Right forelimb (tissue), 1 donor: ENCODE measurements at regions not wholly inside any gene's neighbourhood (a gene's known extent, or its start where the extent isn't known, plus 50 kb on each side); places are given as distances from the start of the nearest gene placed in this dataset.

Experiments used
- DNase-seq: peaks from one replicate; pipeline ENCODE4 v3.0.0-alpha.2; 2018

GRCh38 chr21:23245255-23245654 is 2247.0 kb downstream of the NCAM2 start:
- no peak for DNase-seq

GRCh38 chr21:23223882-23224281 is 2225.7 kb downstream of the NCAM2 start:
- DNase-seq: no peak

- DNase-seq: no peak
Observed at GRCh38 chr21:23218667-23219066, 2220.5 kb downstream of the NCAM2 start.

- no peak for DNase-seq
Observed at GRCh38 chr21:23217597-23217996, 2219.4 kb downstream of the NCAM2 start.

- DNase-seq: no peak
Observed at GRCh38 chr21:23215261-23215660, 2217.1 kb downstream of the NCAM2 start.
